Stimulated activated CD8-positive, alpha-beta memory T cell treated with anti-CD3 and anti-CD28 coated beads, Interleukin-7, amount 100 ng/mL, for 1 hour (primary cell): ENCODE measurements at regions not wholly inside any gene's neighbourhood (a gene's known extent, or its start where the extent isn't known, plus 50 kb on each side); places are given as distances from the start of the nearest gene placed in this dataset.

ENCODE experiments used
- DNase-seq, 2 donors: peaks; one replicate each; pipeline ENCODE4 v3.0.0-alpha.2; 2020; ENCODE audit warnings: low read depth in 2 of 2

GRCh38 chr2:29974086-29974485 lies 52.7 kb upstream of the ALK start:
- no peak for DNase-seq

GRCh38 chr2:29977284-29977683 lies 55.9 kb upstream of the ALK start:
- no peak for DNase-seq

- no peak for DNase-seq
These were observed 60.0 kb upstream of the ALK start for GRCh38 chr2:29981402-29981801.

GRCh38 chr2:29983308-29983707 lies 61.9 kb upstream of the ALK start:
- no peak for DNase-seq

- no peak for DNase-seq
These were observed 65.8 kb upstream of the ALK start for GRCh38 chr2:29987146-29987545.

- DNase-seq = no peak
These were observed 68.7 kb upstream of the ALK start for GRCh38 chr2:29990129-29990528.

GRCh38 chr2:29991086-29991485 lies 69.7 kb upstream of the ALK start:
- DNase-seq = no peak

GRCh38 chr2:29995241-29995640 lies 73.9 kb upstream of the ALK start:
- no peak for DNase-seq

GRCh38 chr2:30003128-30003527 lies 81.7 kb upstream of the ALK start:
- no peak for DNase-seq

- no peak for DNase-seq
These were observed 101.2 kb upstream of the ALK start for GRCh38 chr2:30022444-30023071.

- no peak for DNase-seq
These were observed 102.9 kb upstream of the ALK start for GRCh38 chr2:30024281-30024680.

- no peak for DNase-seq
These were observed 105.0 kb upstream of the ALK start for GRCh38 chr2:30026091-30027055.

- DNase-seq = no peak
These were observed 108.4 kb upstream of the ALK start for GRCh38 chr2:30029804-30030203.

GRCh38 chr2:30030361-30030760 lies 109.0 kb upstream of the ALK start:
- DNase-seq = no peak

- no peak for DNase-seq
These were observed 109.8 kb upstream of the ALK start for GRCh38 chr2:30031184-30031583.

GRCh38 chr2:30034052-30034775 lies 112.6 kb upstream of the YPEL5 start:
- no peak for DNase-seq

- DNase-seq = no peak
These were observed 109.8 kb upstream of the YPEL5 start for GRCh38 chr2:30037016-30037415.

- no peak for DNase-seq
These were observed 108.4 kb upstream of the YPEL5 start for GRCh38 chr2:30038419-30038818.

- no peak for DNase-seq
These were observed 107.7 kb upstream of the YPEL5 start for GRCh38 chr2:30039101-30039500.

GRCh38 chr2:30040147-30040546 lies 106.7 kb upstream of the YPEL5 start:
- no peak for DNase-seq

GRCh38 chr2:30041884-30042283 lies 104.9 kb upstream of the YPEL5 start:
- no peak for DNase-seq

GRCh38 chr2:30046396-30046795 lies 100.4 kb upstream of the YPEL5 start:
- no peak for DNase-seq

- DNase-seq = no peak
These were observed 99.8 kb upstream of the YPEL5 start for GRCh38 chr2:30046979-30047378.
